ENCODE measurements at regions not wholly inside any gene's neighbourhood (a gene's known extent, or its start where the extent isn't known, plus 50 kb on each side); places are given as distances from the start of the nearest gene placed in this dataset.

DNA sequence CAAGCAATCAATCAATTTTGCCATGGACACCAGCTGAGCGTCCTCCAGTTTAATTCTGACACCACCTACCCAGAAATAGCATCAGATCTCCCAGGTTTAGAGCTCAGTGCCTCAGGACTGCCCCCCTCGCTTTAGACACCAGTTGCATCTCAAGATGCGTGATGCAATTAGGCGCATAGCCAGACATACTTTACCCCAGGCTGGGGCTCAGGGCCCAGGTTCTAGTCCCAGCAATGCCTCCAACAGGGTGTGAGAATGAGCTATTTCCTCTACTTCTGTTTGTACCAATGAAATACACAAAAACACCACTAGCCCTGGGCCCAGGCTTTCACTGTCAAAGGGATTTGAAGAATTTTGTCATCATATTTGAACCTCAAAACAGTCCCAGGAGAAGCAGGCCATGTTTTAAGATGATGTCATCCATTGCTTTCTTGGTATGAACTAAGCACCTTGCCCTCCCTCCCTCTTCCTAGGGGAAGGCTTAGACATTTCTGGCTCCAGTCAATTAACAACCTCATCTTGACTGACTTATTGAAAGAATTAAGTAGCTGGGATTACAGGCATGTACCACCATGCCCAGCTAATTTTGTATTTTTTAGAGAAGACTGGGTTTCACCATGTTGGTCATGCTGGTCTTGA lies 61.5 kb upstream of the INCENP start:
- TF ChIP-seq, protein P1, sequence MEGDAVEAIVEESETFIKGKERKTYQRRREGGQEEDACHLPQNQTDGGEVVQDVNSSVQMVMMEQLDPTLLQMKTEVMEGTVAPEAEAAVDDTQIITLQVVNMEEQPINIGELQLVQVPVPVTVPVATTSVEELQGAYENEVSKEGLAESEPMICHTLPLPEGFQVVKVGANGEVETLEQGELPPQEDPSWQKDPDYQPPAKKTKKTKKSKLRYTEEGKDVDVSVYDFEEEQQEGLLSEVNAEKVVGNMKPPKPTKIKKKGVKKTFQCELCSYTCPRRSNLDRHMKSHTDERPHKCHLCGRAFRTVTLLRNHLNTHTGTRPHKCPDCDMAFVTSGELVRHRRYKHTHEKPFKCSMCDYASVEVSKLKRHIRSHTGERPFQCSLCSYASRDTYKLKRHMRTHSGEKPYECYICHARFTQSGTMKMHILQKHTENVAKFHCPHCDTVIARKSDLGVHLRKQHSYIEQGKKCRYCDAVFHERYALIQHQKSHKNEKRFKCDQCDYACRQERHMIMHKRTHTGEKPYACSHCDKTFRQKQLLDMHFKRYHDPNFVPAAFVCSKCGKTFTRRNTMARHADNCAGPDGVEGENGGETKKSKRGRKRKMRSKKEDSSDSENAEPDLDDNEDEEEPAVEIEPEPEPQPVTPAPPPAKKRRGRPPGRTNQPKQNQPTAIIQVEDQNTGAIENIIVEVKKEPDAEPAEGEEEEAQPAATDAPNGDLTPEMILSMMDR (IDR thresholded peaks at IDR 0.05; ENCODE audit: borderline replicate concordance, insufficient read depth, low read depth, low read length) = no peak
- H3K4me3 ChIP-seq (ENCODE audit: low read depth, low read length) = no peak overlapping the region

DNA sequence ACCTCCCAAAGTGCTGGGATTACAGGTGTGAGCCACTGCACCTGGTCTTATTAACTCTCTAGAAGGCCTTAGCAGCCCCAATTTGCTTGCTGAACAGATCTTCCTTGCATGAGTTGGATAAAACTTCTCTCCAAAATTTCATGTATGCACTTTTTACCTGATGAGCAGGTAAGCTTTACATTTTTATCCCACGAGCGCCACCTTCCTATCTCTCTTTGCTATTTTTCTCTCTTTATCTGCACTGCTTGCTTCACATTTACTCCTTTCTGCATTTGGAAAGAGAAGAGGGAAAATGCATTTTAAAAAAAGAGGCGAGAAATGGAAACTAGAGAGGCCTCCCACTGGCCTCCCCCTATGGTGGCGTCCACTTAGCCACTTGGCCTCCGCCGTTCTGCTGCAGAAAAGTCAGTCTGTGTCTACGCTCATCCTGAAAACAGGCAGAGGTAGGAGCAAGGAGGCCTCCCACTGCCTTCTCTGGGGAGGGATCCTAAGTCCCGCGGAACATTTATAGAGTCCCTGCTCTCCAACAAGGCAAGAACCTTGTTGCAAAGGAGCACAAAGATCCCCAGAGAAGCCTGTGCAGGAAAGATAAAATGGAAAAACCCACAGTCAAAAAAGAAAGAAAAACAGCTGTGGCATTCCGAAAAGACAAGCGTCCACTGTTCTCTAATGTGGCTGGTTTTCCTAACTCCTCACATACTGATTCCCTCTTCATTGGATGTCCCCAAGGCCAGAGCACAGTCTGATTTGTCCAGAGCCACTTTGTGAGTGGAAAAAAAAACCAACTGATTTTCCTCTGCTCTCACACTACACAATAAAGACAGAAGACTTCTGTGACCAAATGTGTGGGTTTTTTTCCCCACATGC lies 62.2 kb upstream of the INCENP start:
- TF ChIP-seq, protein P1 (IDR thresholded peaks at IDR 0.05; ENCODE audit: borderline replicate concordance, insufficient read depth, low read depth, low read length) = no peak
- no peak overlapping the region for H3K4me3 ChIP-seq (ENCODE audit: low read depth, low read length)

DNA sequence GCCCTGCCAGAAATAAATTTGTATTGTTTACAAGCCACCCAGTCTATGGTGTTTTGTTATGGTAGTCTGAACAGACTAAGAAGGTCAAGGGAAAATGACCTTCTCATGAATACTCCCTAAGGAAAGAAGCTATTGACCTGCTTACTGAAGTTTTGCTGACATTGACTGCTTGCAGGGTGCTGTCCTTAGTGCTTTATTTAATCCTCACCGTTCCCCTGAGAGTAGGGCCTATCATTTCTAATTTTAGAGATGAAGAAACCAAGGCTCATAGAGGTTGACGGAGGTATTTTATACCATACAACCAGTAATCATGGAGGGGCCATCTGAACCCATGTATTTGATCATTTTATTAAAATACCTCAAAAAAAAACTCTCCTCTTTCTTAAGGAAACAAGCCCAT lies 66.7 kb upstream of the INCENP start:
- TF ChIP-seq, protein P1 (IDR thresholded peaks at IDR 0.05; ENCODE audit: borderline replicate concordance, insufficient read depth, low read depth, low read length) = no peak

DNA sequence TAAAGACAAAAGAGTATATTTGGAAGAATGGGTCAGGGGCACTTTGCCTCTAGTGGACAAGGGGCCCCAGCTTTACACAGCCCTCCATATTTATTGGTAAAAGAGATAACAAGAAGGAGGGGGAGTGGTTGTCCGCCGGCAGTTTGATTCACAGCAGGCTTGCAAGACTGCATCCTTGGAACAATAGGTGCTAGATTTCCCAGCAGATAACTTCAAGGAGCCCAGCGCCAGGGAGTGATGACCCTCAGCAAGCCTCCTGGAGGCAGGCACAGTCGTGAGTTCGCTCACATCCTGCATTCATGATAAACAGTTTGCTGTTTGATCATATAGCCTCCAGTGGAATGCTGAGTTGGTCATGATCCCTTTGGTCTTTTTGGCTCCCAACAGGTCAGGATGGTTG lies 67.8 kb upstream of the INCENP start:
- no peak overlapping the region for H3K4me3 ChIP-seq (ENCODE audit: low read depth, low read length)
- TF ChIP-seq, protein P1 (IDR thresholded peaks at IDR 0.05; ENCODE audit: borderline replicate concordance, insufficient read depth, low read depth, low read length) = no peak

More for the DNA sequence above, 66.7 kb upstream of the INCENP start:
- H3K4me3 ChIP-seq (ENCODE audit: low read depth, low read length) = no peak overlapping the region

DNA sequence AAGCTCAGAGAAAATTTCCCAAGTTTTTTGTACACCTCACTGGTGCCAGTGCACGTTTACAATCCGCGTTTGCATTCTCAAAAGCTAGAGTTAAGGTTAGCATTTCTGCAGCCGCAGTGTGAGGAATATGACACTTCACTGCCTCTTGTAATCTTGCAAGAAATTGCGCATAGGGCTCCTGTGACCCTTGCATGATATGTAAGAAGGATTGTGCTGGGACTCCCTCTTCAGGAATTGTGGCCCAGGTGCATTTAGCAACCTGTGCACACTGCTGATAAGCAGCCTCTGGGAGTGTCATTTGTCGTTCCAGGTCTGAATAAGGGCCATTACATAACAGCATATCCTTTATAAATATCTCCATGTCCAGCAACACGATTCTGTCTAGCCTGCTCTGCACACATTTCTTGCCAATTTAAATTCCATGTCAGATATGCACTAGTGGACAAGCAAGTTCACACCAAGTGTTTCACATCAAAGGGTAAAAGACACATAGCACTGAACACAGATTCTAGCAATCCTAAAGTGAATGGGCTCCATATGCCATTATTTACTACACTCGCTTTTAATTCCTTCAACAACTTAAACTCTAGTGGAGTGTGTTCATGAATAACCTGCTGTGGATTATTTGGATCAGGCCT lies 69.2 kb upstream of the INCENP start:
- no peak overlapping the region for H3K4me3 ChIP-seq (ENCODE audit: low read depth, low read length)
- TF ChIP-seq, protein P1 (IDR thresholded peaks at IDR 0.05; ENCODE audit: borderline replicate concordance, insufficient read depth, low read depth, low read length) = peak; percentile 38; the same call in 1 of the 2 replicates

DNA sequence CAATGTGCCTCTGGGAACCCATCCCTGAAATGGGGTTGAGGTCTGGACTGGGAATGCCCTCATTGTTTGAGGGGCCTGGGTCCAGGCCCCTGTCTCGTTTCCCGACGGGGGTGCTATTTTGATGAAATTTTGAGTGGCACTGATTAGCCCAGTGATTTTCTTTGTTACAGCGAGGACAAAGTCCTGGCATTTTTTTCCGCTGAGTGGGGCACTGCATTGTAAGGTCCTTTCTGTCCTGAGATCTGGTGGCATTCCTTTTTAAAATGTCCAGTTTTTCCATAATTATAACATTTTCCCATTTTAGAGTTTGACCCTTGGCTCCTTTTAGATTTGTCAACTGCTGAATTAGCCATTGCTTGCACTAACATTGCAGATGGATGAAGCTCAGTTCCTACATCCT lies 69.7 kb upstream of the INCENP start:
- no peak overlapping the region for H3K4me3 ChIP-seq (ENCODE audit: low read depth, low read length)
- TF ChIP-seq, protein P1 (IDR thresholded peaks at IDR 0.05; ENCODE audit: borderline replicate concordance, insufficient read depth, low read depth, low read length) = no peak

All from GM12875 (cell line).